Psoas muscle (tissue), 7 donors: ENCODE measurements at regions not wholly inside any gene's neighbourhood (a gene's known extent, or its start where the extent isn't known, plus 50 kb on each side); places are given as distances from the start of the nearest gene placed in this dataset.

Source experiments
- ATAC-seq, 4 donors: fragments of 200-7000 bp; cut with Tn5 transposase; one replicate each; pipeline ENCODE4 v1.9.1; 2020; ENCODE audit warnings: moderate library complexity in 3 of 4, mild to moderate bottlenecking in 2 of 4
- DNase-seq, 2 donors: peaks; one replicate each; pipeline ENCODE4 v3.0.0-alpha.2; 2020
- H3K27ac ChIP-seq: fragments of 200-600 bp; one replicate; pipeline ENCODE4 v1.8.0; 2022
- H3K27me3 ChIP-seq, 3 donors: fragments of 200-600 bp in 1 of 3; one replicate each; pipeline versions ENCODE4 v1.6.1 to v1.8.0; 2013 to 2022; ENCODE audit warnings: low read length in 2 of 3, mild to moderate bottlenecking in 2 of 3, moderate library complexity in 1 of 3; ENCODE audit not compliant: insufficient read depth in 3 of 3
- H3K36me3 ChIP-seq, 2 donors: fragments of 200-600 bp in 1 of 2; one replicate each; pipeline versions ENCODE4 v1.6.1 to v1.8.0; 2013 to 2022; ENCODE audit warnings: low read depth in 1 of 2, mild to moderate bottlenecking in 1 of 2, moderate library complexity in 1 of 2; ENCODE audit not compliant: insufficient read depth in 1 of 2
- H3K4me1 ChIP-seq: fragments of 200-600 bp; one replicate; pipeline ENCODE4 v1.8.0; 2022
- H3K4me3 ChIP-seq: fragments of 200-600 bp; one replicate; pipeline ENCODE4 v1.8.0; 2022; ENCODE audit warnings: mild to moderate bottlenecking
- H3K9me3 ChIP-seq: fragments of 200-600 bp; one replicate; pipeline ENCODE4 v1.8.0; 2022
- CTCF ChIP-seq: fragments of 200-600 bp; IDR thresholded peaks from one replicate; pipeline ENCODE4 v1.8.0; 2022; ENCODE audit warnings: antibody characterized with exemption
- WGBS, 3 donors: extraction: QIAGEN DNeasy Blood & Tissue Kit; methylation state at CpG; one replicate each; pipeline versions ENCODE4 v1.1.6 to v1.1.7; 2013; 5-methylcytosine and 5-hydroxymethylcytosine counted together
- intact Hi-C, 2 donors: fragments of 100-400 bp; cut with DNase I; formaldehyde crosslinking; loops; one replicate each; pipeline versions ENCODE4 v1.11.0 to v1.14.2; 2022
- donor health status: healthy with polysubstance abuse.
- donor health status: DM: no; HTN: no; CAD: no; lungs with moderate emphysema.
- donor health status: Bipolar disorder and iron deficiency.
- donor health status: healthy.
- donor health status: DM: yes; HTN: yes; CAD: no.
- donor health status: DM: no; HTN: no; CAD: no.
- donor health status: DM: yes; HTN: yes; CAD: no.

GRCh38 chr1:81693316-81693715 is 107.4 kb upstream of the ADGRL2 start:
- H3K4me1 ChIP-seq, result no peaks in the 10 kb centered on the region
- intact Hi-C loops, result no loop called here

GRCh38 chr1:81690676-81691453 is 109.9 kb upstream of the ADGRL2 start:
- no peak for ATAC-seq
- no peak overlapping the region for H3K4me3 ChIP-seq
- H3K27me3 ChIP-seq, result no peaks in the 10 kb centered on the region
- no peaks in the 10 kb centered on the region for H3K9me3 ChIP-seq
- intact Hi-C loops, result no loop called here
- no peak for TF ChIP-seq CTCF
- 19 to 33% (median 26%) methylated on average over 5 of the region's 5 CpGs for WGBS, 3 donors
- no peaks in the 10 kb centered on the region for H3K4me1 ChIP-seq
- DNase-seq, result no peak
- no peak overlapping the region for H3K27ac ChIP-seq
- H3K36me3 ChIP-seq, result no peaks in the 10 kb centered on the region

More at GRCh38 chr1:81693316-81693715, 107.4 kb upstream of the ADGRL2 start:
- H3K27me3 ChIP-seq, result no peaks in the 10 kb centered on the region
- DNase-seq (no peak), ATAC-seq (no peak)
- TF ChIP-seq CTCF, result no peak
- no peaks in the 10 kb centered on the region for H3K9me3 ChIP-seq
- WGBS, 3 donors, result 79 to 84% (median 80%) methylated on average over 2 of the region's 2 CpGs
- H3K4me3 ChIP-seq, result no peak overlapping the region
- no peaks in the 10 kb centered on the region for H3K36me3 ChIP-seq
- no peak overlapping the region for H3K27ac ChIP-seq

GRCh38 chr1:81689531-81689941 is 111.2 kb upstream of the ADGRL2 start:
- Histone ChIP-seq H3K9me3 (no peaks in the 10 kb centered on the region), H3K4me3 (no peak overlapping the region), H3K27ac (no peak overlapping the region), H3K27me3 (no peaks in the 10 kb centered on the region), H3K4me1 (no peaks in the 10 kb centered on the region), H3K36me3 (no peaks in the 10 kb centered on the region)
- intact Hi-C loops, result no loop called here
- 27 to 43% (median 36%) methylated on average over 5 of the region's 5 CpGs for WGBS, 3 donors
- no peak for TF ChIP-seq CTCF
- DNase-seq, result no peak
- ATAC-seq, result peak in 1 of 4 donors; percentile 58

- no peak for ATAC-seq
These were observed 118.2 kb upstream of the ADGRL2 start for GRCh38 chr1:81682490-81682889.

More at GRCh38 chr1:81682490-81682889, 118.2 kb upstream of the ADGRL2 start:
- Histone ChIP-seq H3K9me3 (no peaks in the 10 kb centered on the region), H3K4me1 (peaks cover 4% of the 10 kb centered on the region), H3K27ac (no peak overlapping the region), H3K4me3 (no peak overlapping the region), H3K27me3 (no peaks in the 10 kb centered on the region), H3K36me3 (no peaks in the 10 kb centered on the region)
- WGBS, 3 donors, result 74 to 80% (median 79%) methylated on average over 7 of the region's 7 CpGs
- DNase-seq, result no peak
- intact Hi-C loops, result no loop called here
- no peak for TF ChIP-seq CTCF
